SU-DHL-6 (cell line): ENCODE measurements at regions not wholly inside any gene's neighbourhood (a gene's known extent, or its start where the extent isn't known, plus 50 kb on each side); places are given as distances from the start of the nearest gene placed in this dataset.

Experiments
- H2AFZ ChIP-seq: fragments of 200-600 bp; sonication (generic); 2 replicates; pipeline ENCODE4 v1.6.1; 2014; ENCODE audit warnings: low read depth, mild to moderate bottlenecking, moderate library complexity, mixed read lengths, antibody characterized with exemption, low read length; ENCODE audit not compliant: severe bottlenecking
- H3F3A ChIP-seq: fragments of 200-600 bp; shearing (Covaris generic); 2 replicates; pipeline ENCODE4 v1.6.0; 2016; ENCODE audit warnings: antibody characterized with exemption, mild to moderate bottlenecking; ENCODE audit not compliant: insufficient read depth
- H3K27ac ChIP-seq: fragments of 200-600 bp; sonication (generic); 2 replicates; pipeline ENCODE4 v1.5.1; 2016; ENCODE audit warnings: low read depth, mild to moderate bottlenecking, low read length, moderate library complexity, mixed read lengths
- H3K27me3 ChIP-seq: fragments of 200-600 bp; sonication (generic), shearing (Covaris generic); 2 replicates; pipeline ENCODE4 v1.6.0; 2014; ENCODE audit warnings: mild to moderate bottlenecking, low read length
- H3K36me3 ChIP-seq: fragments of 200-600 bp; sonication (generic); 2 replicates; pipeline ENCODE4 v1.6.1; 2014; ENCODE audit warnings: mild to moderate bottlenecking, low read length, mixed read lengths
- H3K4me2 ChIP-seq: fragments of 300-600, 200-600 bp; shearing (Covaris generic), sonication (generic); 2 replicates; pipeline ENCODE4 v1.6.0; 2014; ENCODE audit warnings: low read length, low read depth, mild to moderate bottlenecking; ENCODE audit not compliant: poor library complexity, severe bottlenecking
- H3K4me3 ChIP-seq: fragments of 200-600 bp; sonication (generic); 2 replicates; pipeline ENCODE4 v1.5.1; 2014; ENCODE audit warnings: antibody characterized with exemption, low read length, mild to moderate bottlenecking, mixed read lengths; ENCODE audit not compliant: insufficient read depth, poor library complexity, severe bottlenecking
- H3K79me2 ChIP-seq: fragments of 200-600 bp; sonication (generic); 2 replicates; pipeline ENCODE4 v1.6.1; 2014; ENCODE audit warnings: mild to moderate bottlenecking, low read length, moderate library complexity; ENCODE audit not compliant: insufficient read depth
- H3K9ac ChIP-seq: fragments of 200-600 bp; sonication (generic); 2 replicates; pipeline ENCODE4 v1.7.0; 2014; ENCODE audit warnings: mild to moderate bottlenecking, low read length
- H3K9me2 ChIP-seq: fragments of 200-600 bp; sonication (generic); replicated peaks from 2 replicates; pipeline ENCODE4 v1.6.1; 2014; ENCODE audit warnings: low read length; ENCODE audit not compliant: insufficient read depth
- H3K9me3 ChIP-seq: fragments of 200-600 bp; sonication (generic); 2 replicates; pipeline ENCODE4 v1.6.1; 2014; ENCODE audit warnings: low read length, mixed read lengths; ENCODE audit not compliant: insufficient read depth
- H4K20me1 ChIP-seq: fragments of 200-600 bp; sonication (generic); 2 replicates; pipeline ENCODE4 v1.6.1; 2014; ENCODE audit warnings: low read depth, mild to moderate bottlenecking, antibody characterized with exemption, low read length, moderate library complexity, mixed read lengths
- CTCF ChIP-seq: fragments of 200-600 bp; sonication (generic); IDR thresholded peaks from one replicate; pipeline ENCODE4 v1.5.1; 2017; ENCODE audit warnings: antibody characterized with exemption, mild to moderate bottlenecking, low read length, moderate library complexity; ENCODE audit not compliant: insufficient read depth, poor library complexity, severe bottlenecking
- EZH2phosphoT487 ChIP-seq: fragments of 200-600 bp; sonication (generic), shearing (Covaris generic); conservative IDR thresholded peaks from 2 replicates; pipeline ENCODE4 v1.6.1; 2018; ENCODE audit warnings: mild to moderate bottlenecking, antibody characterized with exemption, low read length, moderate library complexity, mixed read lengths

- no peak overlapping the region for H3K27ac ChIP-seq
- no peak overlapping the region for H3K4me2 ChIP-seq
- no peaks in the 10 kb centered on the region for H3K27me3 ChIP-seq
- TF ChIP-seq EZH2phosphoT487 = no peak
- no peak for TF ChIP-seq CTCF
- H3K9ac ChIP-seq = no peak overlapping the region
- no peaks in the 10 kb centered on the region for H3K79me2 ChIP-seq
- no peaks in the 10 kb centered on the region for H3K9me2 ChIP-seq
- no peaks in the 10 kb centered on the region for H3K9me3 ChIP-seq
- H4K20me1 ChIP-seq = no peaks in the 10 kb centered on the region
- no peaks in the 10 kb centered on the region for H3F3A ChIP-seq
- no peaks in the 10 kb centered on the region for H3K36me3 ChIP-seq
- no peak overlapping the region for H2AFZ ChIP-seq
- no peak overlapping the region for H3K4me3 ChIP-seq
Observed at GRCh38 chr4:152106113-152106763, 345.4 kb upstream of the GATB start.

GRCh38 chr4:152104901-152105357, 344.1 kb upstream of the GATB start:
- Histone ChIP-seq H3K79me2 (no peaks in the 10 kb centered on the region), H3K9me2 (no peaks in the 10 kb centered on the region), H3K9me3 (no peaks in the 10 kb centered on the region), H2AFZ (no peak overlapping the region), H3K4me2 (no peak overlapping the region), H3K27me3 (no peaks in the 10 kb centered on the region), H3F3A (no peaks in the 10 kb centered on the region), H3K27ac (no peak overlapping the region), H3K9ac (no peak overlapping the region), H3K4me3 (no peak overlapping the region), H4K20me1 (no peaks in the 10 kb centered on the region), H3K36me3 (no peaks in the 10 kb centered on the region)
- TF ChIP-seq CTCF (no peak), EZH2phosphoT487 (no peak)

DNA sequence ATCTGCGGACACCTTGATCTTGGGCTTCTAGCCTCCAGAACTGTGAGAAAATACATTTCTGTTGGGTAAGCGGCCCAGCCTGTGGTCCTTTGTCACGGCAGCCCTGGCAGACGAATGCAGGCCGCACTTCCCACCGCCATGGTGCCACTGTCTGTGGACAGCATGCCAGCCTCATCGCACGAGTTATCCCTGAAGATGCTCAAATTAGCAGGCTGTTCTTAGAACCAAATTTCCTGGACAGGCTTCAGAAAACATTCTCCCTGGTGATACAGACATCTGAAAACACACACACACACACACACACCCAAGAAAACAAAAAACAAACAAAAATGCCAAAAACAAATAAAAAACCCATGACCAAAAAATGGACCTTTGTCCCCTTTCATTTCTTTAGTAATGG, 343.5 kb upstream of the GATB start:
- H3K27me3 ChIP-seq = no peaks in the 10 kb centered on the region
- H3K4me3 ChIP-seq = no peak overlapping the region
- no peak overlapping the region for H3K4me2 ChIP-seq
- no peaks in the 10 kb centered on the region for H3K36me3 ChIP-seq
- no peak overlapping the region for H3K27ac ChIP-seq
- no peaks in the 10 kb centered on the region for H3K9me3 ChIP-seq
- TF ChIP-seq CTCF (no peak), EZH2phosphoT487 (no peak)
- H3K79me2 ChIP-seq = no peaks in the 10 kb centered on the region
- H4K20me1 ChIP-seq = no peaks in the 10 kb centered on the region
- no peaks in the 10 kb centered on the region for H3K9me2 ChIP-seq
- H3F3A ChIP-seq = no peaks in the 10 kb centered on the region
- no peak overlapping the region for H3K9ac ChIP-seq
- no peak overlapping the region for H2AFZ ChIP-seq
